GM21529 (cell line): ENCODE measurements at regions not wholly inside any gene's neighbourhood (a gene's known extent, or its start where the extent isn't known, plus 50 kb on each side); places are given as distances from the start of the nearest gene placed in this dataset.
"Not testable (repeated sequence)": the region's sequence is repeated elsewhere in the genome, so short reads cannot be mapped to it uniquely, and the experiment has no call there.

Source experiments
- ATAC-seq: cut with Tn5 transposase; IDR thresholded peaks from one replicate; pipeline ENCODE4 v1.9.1; 2021; ENCODE audit not compliant: unreplicated experiment

DNA sequence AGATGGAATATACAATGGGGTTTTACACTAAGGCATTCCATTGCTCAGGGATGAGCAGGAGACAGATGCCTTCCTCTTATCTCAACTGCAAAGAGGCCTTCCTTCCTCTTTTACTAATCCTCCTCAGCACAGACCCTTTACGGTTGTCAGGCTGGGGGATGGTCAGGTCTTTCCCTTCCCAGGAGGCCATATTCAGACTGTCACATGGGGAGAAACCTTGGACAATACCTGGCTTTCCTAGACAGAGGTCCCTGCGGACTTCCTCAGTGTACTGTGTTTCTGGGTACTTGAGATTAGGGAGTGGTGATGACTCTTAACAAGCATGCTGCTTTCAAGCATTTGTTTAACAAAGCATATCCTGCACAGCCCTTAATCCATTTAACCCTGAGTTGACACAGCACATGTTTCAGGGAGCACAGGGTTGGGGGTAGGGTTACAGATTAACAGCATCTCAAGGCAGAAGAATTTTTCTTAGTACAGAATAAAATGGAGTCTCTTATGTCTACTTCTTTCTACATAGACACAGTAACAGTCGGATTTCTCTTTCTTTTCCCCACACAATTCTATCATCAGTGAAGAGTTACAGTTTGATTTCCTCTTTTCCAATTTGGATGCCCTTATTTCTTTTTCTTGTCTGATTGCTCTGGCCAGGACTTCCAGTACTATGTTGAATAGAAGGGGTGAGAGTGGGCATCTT lies 737.1 kb downstream of the TRHDE start:
- not testable (repeated sequence) for ATAC-seq

DNA sequence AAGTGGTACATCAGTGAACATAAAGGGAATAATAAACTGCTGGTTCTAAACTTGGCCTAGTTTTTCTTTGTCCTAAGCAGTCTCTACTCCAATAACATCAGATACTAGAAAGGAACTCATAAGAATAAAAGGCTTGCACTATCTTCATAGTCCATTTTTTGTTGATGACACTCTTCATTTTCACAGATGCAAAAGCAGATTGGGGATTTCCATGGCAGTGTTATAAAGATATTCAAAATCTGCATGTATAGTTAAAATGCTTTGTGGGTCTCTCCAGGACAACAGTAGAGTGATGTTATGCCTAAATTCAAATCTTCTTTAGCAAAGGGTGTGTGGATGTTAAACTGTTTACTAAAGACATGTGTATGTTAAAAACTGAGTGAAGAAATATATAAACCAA lies 745.8 kb downstream of the TRHDE start:
- no peak for ATAC-seq

DNA sequence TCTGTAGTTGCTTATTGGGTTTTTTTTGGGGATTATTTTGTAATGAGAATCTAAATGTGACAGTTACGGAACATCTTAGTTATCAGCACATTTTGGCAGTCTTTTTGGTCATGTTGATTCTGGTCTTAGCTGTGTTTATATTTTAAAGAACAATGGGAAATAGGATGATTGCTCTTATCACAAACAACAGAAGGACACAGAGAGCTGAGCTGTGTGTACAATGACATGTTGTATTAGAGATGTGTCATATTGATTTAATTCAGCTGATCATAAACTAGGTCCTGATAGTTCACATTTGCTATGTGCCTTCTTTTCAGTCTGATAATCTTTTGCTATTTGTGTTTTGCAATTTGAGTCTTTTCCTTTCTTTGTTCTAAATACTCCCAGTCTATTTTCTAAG lies 781.7 kb downstream of the TRHDE start:
- no peak for ATAC-seq

DNA sequence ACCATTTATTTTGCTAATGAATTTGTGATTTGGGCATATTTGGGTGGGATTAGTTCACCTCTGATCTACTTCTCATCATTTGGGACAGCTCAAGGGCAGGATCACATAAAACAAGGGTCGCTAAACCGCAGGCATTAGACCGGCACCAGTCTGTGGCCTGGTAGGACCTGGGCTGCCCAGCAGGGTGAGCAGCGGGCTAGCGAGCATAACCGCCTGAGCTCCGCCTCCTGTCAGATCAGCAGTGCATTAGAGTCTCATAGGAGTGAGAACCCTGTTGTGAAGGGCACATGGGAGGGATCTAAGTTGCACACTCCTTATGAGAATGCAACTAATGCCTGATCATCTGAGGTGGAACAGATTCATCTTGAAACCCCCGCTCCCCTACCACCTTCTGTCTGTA lies 785.3 kb downstream of the TRHDE start:
- no peak for ATAC-seq

DNA sequence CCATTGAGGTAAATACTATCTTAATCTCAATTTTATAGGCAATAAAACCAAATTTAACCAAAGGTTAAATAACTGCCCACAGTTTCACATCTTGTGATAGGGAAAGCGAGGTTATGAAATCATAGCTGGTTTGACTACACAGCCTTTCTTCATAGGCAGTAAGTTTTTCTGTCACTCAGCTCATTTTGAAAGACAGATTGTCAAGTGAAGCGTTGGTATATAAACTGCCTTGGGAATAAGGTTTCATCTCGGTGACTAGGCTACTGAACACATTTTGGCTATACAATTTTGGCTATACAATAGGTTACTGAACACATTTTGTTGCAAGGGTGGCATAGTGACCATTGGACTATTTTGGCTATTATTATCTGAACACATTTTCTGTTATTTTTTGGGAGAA lies 793.7 kb downstream of the TRHDE start:
- ATAC-seq: no peak

DNA sequence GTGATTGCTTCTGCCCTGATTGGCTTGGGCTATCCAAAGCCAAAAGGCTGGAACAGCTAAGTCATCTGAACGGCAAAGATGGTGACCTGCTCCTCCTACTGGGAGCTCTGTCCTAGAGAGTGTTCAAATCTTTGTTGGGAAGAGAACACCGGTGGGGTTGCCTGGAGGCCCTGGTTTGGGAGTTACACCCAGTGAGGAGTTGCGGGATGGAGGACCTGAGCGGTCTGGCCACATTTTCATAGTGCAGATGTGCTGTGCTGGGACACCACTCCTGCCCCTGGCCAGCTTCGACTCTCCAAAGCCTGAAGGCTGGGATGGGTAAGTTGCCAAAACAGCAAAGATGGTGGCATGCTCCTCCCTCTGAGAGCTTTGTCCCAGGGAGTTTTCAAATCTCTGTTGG lies 795.4 kb downstream of the TRHDE start:
- ATAC-seq: no peak

DNA sequence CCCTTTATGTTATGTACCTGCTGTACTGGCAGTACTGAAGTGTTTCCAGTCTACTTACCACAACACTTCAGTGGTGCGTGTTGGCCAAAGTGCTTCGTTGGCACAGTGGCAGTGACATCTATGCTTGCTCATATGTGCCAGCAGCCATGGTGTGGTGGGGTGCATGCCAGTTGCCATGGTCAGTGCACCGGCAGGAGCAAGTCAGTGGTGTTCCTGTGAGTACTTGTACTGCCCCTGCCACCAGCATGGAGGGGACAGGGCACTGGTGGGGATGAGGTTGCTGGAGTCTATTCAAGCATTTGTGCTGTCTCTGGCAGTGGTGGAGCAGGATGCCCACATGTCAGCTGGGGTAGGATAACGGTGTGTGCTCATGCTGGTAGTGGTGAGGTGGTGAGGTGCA lies 800.0 kb downstream of the TRHDE start:
- ATAC-seq: no peak

DNA sequence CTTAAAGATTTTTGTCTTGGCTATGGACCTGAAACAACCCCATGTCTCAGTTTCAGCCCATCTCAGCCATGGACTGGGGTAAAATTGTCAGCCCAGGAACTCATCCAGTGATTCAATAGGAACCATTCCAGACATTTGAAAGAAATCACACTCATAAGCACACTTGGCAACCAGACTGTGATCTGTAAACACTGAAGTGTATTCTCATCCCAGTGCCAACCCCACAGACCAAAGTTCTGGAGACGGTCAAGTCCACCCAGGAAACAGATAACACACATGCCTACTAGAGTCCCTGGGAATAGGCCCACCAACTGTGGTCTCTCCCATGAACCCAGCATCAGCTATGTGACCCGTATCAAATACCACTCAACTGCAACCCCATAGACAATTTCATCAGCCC lies 804.6 kb downstream of the TRHDE start:
- ATAC-seq: no peak

DNA sequence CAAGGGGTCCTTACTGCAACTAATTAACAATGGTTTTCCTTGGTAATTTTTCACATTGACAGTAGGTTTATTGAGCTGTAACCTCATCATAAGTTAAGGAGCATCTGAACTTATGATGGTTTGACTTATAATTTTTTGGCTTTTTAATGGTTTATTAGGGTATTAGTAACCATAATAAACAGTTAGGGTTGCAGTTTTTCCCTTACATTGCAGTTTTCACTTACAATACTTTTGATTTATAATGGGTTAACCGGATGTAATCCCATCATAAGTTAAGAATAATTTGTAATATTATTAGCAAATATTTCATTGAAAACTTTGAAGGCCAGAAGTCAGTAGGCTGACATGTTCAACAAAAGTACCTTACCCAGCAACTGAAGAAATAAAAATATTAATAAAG lies 811.6 kb downstream of the TRHDE start:
- no peak for ATAC-seq

DNA sequence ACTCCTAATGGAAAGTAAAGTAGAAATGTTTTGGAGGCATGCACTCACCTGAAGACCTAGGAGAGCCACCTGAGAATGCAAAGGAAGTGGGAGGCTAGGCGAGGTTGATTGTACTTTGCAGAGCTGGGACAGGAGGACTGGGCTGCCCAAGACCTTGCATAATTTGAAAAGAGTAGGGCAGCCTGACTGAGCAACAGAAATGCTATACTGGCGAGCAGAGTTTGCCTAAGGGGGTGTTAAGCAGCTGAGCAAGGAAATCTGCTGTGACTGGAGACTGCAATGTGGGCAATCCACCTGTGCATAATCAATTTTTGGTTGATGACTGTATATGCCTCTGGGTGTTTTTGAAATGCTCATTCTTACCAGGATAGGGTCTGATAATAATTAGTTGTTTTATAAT lies 834.1 kb downstream of the TRHDE start:
- ATAC-seq: no peak

DNA sequence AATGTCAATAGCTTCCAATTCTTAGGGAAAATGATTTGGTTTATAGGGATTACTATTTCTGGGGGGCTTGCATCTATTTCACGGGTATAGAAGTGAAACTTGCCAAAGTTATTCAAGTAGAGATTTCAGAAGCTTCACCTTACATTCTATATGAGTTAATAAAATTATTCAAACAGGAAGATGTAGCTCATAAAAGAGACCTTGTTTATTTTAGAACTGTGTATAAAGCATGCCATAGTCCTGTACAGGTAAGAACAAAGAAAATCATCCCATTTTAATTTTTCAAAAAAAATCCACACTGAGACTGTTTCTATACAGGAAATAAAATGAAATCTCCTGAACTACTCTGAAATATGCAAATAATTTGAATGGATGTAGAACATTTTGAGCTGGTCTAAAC lies 834.7 kb downstream of the TRHDE start:
- no peak for ATAC-seq

DNA sequence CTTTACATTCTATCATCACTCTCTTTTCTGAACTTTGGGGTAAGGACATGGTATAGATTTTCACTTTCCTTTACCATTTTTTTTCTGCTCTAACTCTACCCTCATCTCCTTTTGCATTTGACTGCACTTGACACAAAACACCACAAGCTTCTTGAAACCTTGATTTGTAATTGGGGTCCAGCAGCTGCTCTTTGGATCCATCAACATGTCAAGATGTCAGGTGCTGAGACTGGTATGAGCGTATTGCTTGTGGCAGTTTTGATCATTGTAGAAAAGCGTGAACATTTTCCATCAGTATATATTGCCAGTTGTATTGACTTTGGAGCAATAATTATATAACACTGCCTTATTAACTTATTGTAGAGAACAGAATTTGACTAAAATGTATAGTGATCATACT lies 838.6 kb downstream of the TRHDE start:
- no peak for ATAC-seq

DNA sequence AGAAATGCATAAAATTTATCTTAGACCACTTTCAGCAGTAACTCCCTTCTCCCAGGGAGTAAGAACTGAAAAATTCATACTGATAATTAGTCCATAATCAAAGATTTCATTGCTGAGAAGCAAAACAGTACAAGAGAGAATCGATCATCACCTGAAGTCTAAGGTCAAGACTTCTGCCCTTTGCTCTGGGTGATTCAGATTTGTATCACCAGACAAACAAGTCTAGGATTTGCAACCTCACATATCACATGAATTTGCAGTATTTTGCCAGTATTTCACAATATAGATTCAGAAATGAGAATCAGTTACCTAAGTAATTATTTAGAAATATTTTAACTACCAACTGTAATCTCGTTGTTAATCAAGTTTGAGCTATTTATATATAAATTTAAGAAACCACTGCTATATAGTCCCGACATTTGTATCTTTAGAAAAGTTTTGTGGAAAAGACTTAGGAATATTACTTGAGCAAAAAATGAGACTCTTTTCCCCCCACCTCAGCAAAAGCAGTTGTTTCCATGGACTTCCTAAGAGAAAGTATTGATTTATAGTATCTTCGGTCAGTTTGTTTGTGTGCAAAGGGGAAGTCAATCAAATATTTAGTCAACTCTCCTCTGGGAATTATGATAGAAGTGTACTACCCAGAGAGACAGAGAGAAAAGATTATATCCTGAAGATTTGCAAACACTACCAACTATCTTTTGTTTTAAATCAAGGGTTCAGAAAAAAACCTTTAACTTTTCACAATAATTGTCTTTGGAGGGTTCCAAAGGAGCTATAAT lies 840.1 kb downstream of the TRHDE start:
- no peak for ATAC-seq

DNA sequence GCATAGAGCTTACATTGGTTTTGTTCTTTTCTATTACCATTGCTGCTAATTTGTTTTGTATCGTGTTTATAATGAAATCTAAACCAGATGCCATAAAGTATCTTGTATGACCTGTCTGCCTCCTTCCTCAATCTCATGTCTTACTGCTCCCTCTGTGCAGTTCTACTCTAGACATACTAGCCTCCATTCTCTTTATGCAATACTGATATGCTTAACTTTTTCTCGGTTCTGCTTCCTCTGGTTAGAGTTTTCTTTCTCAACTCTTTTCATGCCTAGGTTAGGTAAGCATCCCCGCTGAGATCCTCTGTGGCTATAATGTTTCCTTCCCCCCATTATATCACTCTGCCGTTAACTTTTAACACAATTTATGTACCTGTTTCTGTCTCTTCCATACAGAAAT lies 852.3 kb downstream of the TRHDE start:
- no peak for ATAC-seq

DNA sequence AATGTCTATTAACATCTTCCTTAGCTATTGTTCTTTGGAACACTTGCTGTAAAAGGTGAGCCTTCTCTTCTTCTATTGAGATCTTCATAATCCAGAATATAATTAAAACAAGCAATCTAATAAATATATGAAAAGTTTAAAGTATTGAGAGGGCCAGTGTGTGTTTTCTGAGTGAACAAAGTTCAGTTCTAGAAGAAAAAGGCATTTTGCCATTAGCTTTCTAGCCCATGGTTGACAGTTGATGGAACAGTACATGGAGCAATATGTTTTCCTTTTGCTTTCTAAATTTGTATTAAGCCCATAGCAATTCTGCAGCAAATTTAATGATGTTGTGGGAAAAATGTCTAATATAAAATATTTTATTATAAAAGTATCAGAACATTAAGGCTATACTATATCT lies 853.0 kb downstream of the TRHDE start:
- no peak for ATAC-seq

DNA sequence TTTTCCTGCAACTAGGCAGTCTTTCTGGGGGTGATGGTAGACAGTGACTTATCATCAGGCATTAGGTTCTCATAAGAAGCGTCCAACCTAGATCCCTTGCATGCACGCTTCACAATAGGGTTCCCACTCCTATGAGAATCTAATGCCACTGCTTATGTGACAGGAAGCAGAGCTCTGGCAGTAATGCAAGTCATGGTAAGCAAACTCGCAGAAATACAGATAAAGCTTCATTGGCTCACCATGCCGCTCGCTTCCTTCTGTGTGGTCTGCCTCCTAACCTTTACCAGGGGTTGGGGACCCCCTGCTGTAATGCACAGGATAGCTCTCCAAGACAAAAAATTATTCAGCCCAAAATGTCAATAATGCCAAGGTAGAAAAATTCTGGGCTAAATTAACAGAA lies 864.2 kb downstream of the TRHDE start:
- no peak for ATAC-seq

DNA sequence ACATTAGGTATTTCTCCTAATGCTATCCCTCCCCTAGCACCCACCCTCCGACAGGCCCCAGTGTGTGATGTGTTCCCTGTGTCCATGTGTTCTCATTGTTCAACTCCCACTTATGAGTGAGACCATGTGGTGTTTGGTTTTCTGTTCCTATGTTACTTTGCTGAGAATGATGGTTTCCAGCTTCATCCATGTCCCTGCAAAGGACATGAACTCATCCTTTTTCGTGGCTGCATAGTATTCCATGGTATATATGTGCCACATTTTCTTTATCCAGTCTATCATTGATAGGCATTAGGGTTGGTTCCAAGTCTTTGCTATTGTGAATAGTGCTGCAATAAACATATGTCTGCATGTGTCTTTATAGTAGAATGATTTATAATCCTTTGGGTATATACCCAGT lies 867.5 kb downstream of the TRHDE start:
- ATAC-seq: not testable (repeated sequence)

DNA sequence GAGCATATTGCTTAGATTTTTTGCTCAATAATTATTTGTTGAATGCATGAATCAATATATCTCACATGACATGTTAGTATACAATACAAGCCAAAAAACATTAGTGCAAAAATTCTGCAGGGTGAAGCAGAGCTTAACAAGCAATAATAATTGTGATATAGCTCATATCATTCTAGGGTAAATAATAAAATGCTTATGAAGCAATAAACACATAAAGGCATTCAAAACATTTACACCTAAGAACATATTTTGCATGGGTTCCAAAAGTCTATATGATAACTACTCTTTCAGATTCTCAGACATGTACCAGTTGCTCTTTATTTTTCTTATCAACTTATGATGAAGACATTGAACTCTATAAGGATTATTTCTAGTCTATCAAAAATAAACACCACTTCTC lies 886.2 kb downstream of the TRHDE start:
- ATAC-seq: no peak

DNA sequence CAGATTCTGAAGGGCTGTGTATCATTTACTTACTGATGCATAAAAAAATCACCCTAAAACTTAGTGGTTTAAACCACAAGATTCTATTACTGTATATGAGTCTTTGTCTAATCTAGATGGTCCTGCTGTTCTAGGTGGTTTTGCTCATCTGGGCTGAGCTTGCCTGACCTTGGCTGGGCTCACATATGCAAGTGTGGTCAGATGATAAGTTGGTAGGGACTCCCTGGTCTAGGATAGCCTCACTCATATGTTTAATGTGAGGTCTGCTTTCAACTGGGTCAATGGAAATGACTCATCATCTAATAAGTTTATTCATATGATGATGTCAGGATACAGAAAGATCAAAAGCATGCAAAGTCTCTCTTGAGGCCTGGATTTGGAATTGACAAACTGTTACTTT lies 887.8 kb downstream of the TRHDE start:
- no peak for ATAC-seq

DNA sequence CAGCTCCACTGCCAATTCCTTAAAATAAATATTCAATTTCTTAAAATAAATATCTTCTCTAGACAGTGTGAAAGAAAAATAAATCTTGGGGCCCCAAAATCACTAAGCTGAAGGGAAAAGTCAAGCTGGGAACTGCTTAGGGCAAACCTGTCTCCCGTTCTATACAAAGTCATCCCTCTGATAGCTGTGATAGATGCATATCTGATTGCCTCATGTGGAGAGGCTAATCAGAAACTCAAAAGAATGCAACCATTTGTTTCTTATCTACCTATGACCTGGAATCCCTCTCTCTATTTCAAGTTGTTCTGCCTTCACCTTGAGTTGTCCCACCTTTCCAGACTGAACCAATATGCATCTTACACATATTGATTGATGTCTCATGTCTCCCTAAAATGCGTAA lies 889.8 kb downstream of the TRHDE start:
- no peak for ATAC-seq

DNA sequence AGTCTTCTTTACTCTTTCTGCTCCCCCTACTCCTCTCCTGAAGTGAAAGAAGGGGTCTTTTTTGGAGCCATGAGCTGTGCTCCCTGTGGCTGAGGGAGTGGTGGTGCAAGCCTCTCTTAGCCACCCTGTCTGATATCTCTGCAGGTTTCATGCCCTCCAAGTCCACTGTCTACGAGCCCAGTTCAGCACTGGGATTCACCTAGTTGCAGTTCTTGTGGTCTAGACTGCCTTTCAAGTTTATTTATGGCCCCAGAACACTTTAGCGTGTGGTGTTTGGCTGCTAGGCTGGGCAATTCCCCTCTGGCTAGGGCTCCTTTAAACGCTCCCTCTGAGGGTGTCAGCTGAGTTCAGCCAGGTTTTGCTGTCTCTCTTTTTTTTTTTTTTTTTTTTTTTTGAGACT lies 908.6 kb downstream of the TRHDE start:
- ATAC-seq: no peak

DNA sequence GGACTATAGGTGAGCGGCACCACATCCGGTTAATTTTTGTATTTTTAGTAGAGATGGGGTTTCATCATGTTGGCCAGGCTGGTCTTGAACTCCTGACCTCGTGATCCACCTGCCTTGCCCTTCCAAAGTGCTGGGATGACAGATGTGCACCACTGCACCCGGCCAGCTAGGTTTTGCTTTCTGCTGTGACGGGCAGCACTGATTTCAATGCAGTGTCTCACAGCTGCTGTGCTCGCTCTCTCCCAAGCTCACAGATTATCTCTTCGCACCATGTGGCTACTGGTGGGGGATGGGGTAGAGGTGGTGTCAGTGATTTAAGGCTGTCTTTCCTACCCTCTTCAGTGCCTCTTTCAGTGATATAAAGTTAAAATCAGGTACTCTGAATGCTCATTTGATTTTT lies 909.1 kb downstream of the TRHDE start:
- no peak for ATAC-seq

DNA sequence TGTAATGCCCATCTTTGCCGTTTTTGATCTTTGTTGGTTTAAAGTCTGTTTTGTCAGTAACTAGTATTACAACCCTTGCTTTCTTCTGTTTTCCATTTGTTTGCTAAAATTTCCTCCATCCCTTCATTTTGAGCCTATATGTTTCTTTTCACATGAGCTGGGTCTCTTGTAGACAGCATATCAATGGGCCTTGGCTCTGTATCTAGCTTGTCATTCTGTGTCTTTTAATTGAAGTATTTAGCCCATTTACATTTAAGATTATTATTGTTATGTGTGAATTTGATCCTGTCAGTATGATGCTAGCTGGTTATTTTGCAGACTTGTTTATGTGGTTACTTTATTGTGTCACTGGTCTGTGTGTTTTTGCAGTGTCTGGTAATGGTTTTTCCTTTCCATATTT lies 913.2 kb downstream of the TRHDE start:
- ATAC-seq: no peak
